ENCODE measurements at regions not wholly inside any gene's neighbourhood (a gene's known extent, or its start where the extent isn't known, plus 50 kb on each side); places are given as distances from the start of the nearest gene placed in this dataset.

DNA sequence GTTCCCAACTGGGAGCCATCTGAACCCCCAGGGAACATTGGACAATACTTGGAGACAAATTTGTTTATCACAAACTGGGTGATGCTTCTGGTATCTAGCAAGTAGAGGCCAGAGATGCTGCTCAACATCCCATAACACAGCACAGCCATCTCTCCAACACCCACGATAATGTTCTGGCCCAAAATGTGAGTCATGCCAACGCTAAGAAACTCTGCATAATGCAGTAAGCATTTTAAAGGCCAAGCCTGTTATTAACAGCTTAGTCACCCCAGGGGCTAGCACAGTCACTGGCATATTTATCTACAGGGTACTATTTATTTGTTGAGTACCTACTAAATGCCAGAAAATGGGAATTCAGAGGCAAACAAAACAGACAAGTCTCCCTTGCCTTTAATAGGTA lies 873.1 kb upstream of the TMEM132C start:
- TF ChIP-seq GATA3 (IDR thresholded peaks at IDR 0.05; ENCODE audit: low read depth, low read length) (no peak), GATA2 (IDR thresholded peaks at IDR 0.05; ENCODE audit: low read depth, low read length) (no peak)

Data from SH-SY5Y (cell line).